ENCODE measurements at regions not wholly inside any gene's neighbourhood (a gene's known extent, or its start where the extent isn't known, plus 50 kb on each side); places are given as distances from the start of the nearest gene placed in this dataset.

GRCh38 chr12:125773033-125773640 is 707.9 kb downstream of the AACS start:
- intact Hi-C loops (cut with micrococcal nuclease): no loop called here
- Mint-ChIP-seq H3K27ac (no peak overlapping the region), H3K4me1 (ENCODE audit: low read depth) (no peaks in the 10 kb centered on the region), H3K27me3 (ENCODE audit: insufficient read depth) (no peaks in the 10 kb centered on the region), H3K9me3 (no peaks in the 10 kb centered on the region), H3K4me3 (no peak overlapping the region), H3K36me3 (ENCODE audit: low read depth) (no peaks in the 10 kb centered on the region)
- DNase-seq (ENCODE audit: low spot score): no peak

DNA sequence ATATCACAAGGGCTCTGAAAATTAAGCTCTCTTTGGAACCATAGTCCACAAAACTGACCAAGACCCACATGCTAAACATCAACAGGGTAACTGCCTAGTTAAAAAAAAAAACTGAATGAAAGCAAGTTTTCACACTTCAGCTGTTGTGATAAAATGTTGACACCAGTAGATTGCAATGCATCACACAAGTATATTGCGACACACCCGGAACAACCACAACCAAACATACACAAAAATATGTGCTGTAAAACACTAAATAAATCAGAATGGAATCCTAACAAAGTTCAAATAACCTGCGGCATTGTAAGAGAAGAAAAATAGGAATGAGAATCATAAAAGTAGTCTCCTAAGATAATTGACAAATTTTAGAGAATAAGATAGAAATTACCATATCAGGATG is 710.3 kb downstream of the AACS start:
- no peaks in the 10 kb centered on the region for H3K27me3 Mint-ChIP-seq (ENCODE audit: insufficient read depth)
- H3K36me3 Mint-ChIP-seq (ENCODE audit: low read depth): no peaks in the 10 kb centered on the region
- no peak overlapping the region for H3K27ac Mint-ChIP-seq
- H3K4me1 Mint-ChIP-seq (ENCODE audit: low read depth): no peaks in the 10 kb centered on the region
- H3K9me3 Mint-ChIP-seq: no peaks in the 10 kb centered on the region
- intact Hi-C loops (cut with micrococcal nuclease): no loop called here
- H3K4me3 Mint-ChIP-seq: no peak overlapping the region
- no peak for DNase-seq (ENCODE audit: low spot score)

- Mint-ChIP-seq H3K9me3 (no peaks in the 10 kb centered on the region), H3K27me3 (ENCODE audit: insufficient read depth) (no peaks in the 10 kb centered on the region), H3K4me1 (ENCODE audit: low read depth) (no peaks in the 10 kb centered on the region), H3K36me3 (ENCODE audit: low read depth) (no peaks in the 10 kb centered on the region), H3K27ac (no peak overlapping the region), H3K4me3 (no peak overlapping the region)
- intact Hi-C loops (cut with micrococcal nuclease): no loop called here
- DNase-seq (ENCODE audit: low spot score): no peak
Observed at GRCh38 chr12:125776212-125776611, 711.0 kb downstream of the AACS start.

DNA sequence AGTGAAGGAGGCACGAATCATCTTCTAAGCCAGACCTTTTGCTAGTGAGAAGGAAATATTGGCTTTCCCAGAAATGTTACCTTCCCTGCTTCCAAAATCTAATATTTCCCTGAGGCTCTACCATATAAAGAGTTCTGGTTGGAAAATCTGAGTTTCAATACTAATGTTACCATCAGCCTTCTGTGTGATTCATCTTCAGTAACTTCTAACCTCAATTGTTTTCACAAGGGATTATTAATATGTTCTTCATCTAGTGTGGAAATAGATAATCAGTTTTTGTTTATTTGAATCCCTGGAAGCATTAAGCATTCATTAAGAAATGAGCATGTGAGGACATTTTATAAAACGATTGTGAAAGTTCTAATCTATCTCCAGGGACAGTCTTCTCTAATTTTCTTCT is 720.9 kb downstream of the AACS start:
- Mint-ChIP-seq H3K27me3 (ENCODE audit: insufficient read depth) (no peaks in the 10 kb centered on the region), H3K9me3 (peaks cover 12% of the 10 kb centered on the region), H3K4me1 (ENCODE audit: low read depth) (no peaks in the 10 kb centered on the region), H3K36me3 (ENCODE audit: low read depth) (no peaks in the 10 kb centered on the region), H3K27ac (no peak overlapping the region), H3K4me3 (no peak overlapping the region)
- DNase-seq (ENCODE audit: low spot score): no peak
- intact Hi-C loops (cut with micrococcal nuclease): no loop called here

DNA sequence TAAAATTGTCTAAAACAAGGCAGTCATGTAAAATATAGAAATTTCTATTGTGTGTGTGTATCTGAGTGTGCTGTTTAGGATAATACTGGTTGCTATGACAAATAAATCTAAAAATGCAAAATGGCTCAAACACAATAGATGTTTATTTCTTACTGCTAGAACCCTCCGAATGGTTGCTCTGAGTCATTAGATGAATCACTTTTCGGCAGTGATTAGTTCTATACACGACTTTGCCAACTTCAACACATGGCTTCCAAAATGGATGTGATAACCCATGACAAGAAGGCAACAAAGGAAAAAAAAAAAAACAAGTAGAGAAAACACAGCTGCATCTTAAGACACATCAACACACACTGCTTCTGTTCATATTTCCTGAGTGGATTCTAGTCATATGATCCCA is 729.2 kb downstream of the AACS start:
- Mint-ChIP-seq H3K4me3 (no peak overlapping the region), H3K27me3 (ENCODE audit: insufficient read depth) (no peaks in the 10 kb centered on the region), H3K9me3 (peaks cover 14% of the 10 kb centered on the region), H3K4me1 (ENCODE audit: low read depth) (no peaks in the 10 kb centered on the region), H3K27ac (no peak overlapping the region), H3K36me3 (ENCODE audit: low read depth) (no peaks in the 10 kb centered on the region)
- DNase-seq (ENCODE audit: low spot score): no peak
- intact Hi-C loops (cut with micrococcal nuclease): no loop called here

GRCh38 chr12:125797421-125798175 is 732.4 kb downstream of the AACS start:
- no peak overlapping the region for H3K27ac Mint-ChIP-seq
- intact Hi-C loops (cut with micrococcal nuclease): no loop called here
- H3K27me3 Mint-ChIP-seq (ENCODE audit: insufficient read depth): no peaks in the 10 kb centered on the region
- no peaks in the 10 kb centered on the region for H3K4me1 Mint-ChIP-seq (ENCODE audit: low read depth)
- peaks cover 5% of the 10 kb centered on the region for H3K9me3 Mint-ChIP-seq
- H3K36me3 Mint-ChIP-seq (ENCODE audit: low read depth): no peaks in the 10 kb centered on the region
- H3K4me3 Mint-ChIP-seq: no peak overlapping the region
- DNase-seq (ENCODE audit: low spot score): no peak

DNA sequence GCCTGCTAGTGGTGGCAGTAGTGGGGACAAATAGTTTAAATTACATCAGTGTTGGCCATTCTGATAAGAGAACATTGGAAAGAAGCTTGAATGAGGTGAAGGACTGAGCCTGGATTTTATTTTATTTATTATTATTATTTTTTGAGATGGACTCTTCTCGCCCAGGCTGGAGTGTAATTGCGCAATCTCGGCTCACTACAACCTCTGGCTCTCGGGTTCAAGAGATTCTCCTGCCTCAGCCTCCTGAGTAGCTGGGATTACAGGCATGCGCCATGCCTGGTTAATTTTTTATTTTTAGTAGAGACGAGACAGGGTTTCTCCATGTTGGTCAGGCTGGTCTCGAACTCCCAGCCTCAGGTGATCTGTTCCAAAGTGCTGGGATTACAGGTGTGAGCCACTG is 739.4 kb downstream of the AACS start:
- Mint-ChIP-seq H3K36me3 (ENCODE audit: low read depth) (no peaks in the 10 kb centered on the region), H3K9me3 (peaks cover 5% of the 10 kb centered on the region), H3K4me1 (ENCODE audit: low read depth) (no peaks in the 10 kb centered on the region), H3K27ac (no peak overlapping the region), H3K27me3 (ENCODE audit: insufficient read depth) (no peaks in the 10 kb centered on the region), H3K4me3 (no peak overlapping the region)
- intact Hi-C loops (cut with micrococcal nuclease): no loop called here
- no peak for DNase-seq (ENCODE audit: low spot score)

DNA sequence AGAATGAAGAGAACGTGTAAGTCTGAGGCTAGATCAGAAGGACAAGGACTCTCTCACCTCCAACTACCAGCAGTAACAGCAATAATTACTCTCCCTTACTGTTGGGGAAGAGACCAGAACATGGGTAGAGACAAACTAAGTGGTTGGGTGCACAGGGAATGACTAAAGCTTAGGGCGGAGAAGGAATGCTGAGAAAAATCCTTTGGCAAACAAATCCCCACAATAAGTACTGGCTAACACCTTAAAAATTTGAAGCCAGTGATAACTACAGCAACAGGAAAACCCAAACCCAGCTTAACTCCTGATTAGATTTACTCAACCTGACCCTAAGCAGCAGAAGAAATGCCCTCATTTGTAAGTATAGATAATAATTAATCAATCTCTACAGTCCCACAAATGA is 759.0 kb downstream of the AACS start:
- H3K27me3 Mint-ChIP-seq (ENCODE audit: insufficient read depth): no peaks in the 10 kb centered on the region
- H3K4me3 Mint-ChIP-seq: no peak overlapping the region
- no peaks in the 10 kb centered on the region for H3K36me3 Mint-ChIP-seq (ENCODE audit: low read depth)
- intact Hi-C loops (cut with micrococcal nuclease): no loop called here
- H3K4me1 Mint-ChIP-seq (ENCODE audit: low read depth): no peaks in the 10 kb centered on the region
- H3K27ac Mint-ChIP-seq: no peak overlapping the region
- H3K9me3 Mint-ChIP-seq: peaks cover 4% of the 10 kb centered on the region
- no peak for DNase-seq (ENCODE audit: low spot score)

- peaks cover under 1% of the 10 kb centered on the region for H3K9me3 Mint-ChIP-seq
- no peaks in the 10 kb centered on the region for H3K27me3 Mint-ChIP-seq (ENCODE audit: insufficient read depth)
- H3K4me1 Mint-ChIP-seq (ENCODE audit: low read depth): no peaks in the 10 kb centered on the region
- no peaks in the 10 kb centered on the region for H3K36me3 Mint-ChIP-seq (ENCODE audit: low read depth)
- H3K4me3 Mint-ChIP-seq: no peak overlapping the region
- no peak overlapping the region for H3K27ac Mint-ChIP-seq
- no peak for DNase-seq (ENCODE audit: low spot score)
- intact Hi-C loops (cut with micrococcal nuclease): no loop called here
Observed at GRCh38 chr12:125835852-125836251, 770.6 kb downstream of the AACS start.

GRCh38 chr12:125836647-125837046 is 771.4 kb downstream of the AACS start:
- H3K4me1 Mint-ChIP-seq (ENCODE audit: low read depth): no peaks in the 10 kb centered on the region

DNA sequence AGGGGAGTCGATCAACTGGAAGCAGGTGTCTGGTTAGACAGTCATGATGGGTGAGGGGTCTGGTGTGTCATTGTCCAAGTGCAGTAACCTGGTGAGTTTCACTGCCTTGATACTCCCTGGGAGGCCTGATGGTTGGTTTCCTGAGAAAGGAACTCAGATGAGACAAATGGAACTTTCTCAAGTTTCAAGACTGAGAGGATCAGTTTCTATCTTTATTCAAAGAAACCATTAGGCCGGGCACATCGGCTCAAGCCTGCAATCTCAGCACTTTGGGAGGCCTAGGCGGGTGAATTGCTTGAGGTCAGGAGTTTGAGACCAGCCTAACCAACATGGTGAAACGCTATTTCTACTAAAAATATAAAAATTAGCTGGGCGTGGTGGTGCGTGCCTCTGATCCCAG is 776.1 kb downstream of the AACS start:
- H3K27ac Mint-ChIP-seq: no peak overlapping the region
- H3K27me3 Mint-ChIP-seq (ENCODE audit: insufficient read depth): no peaks in the 10 kb centered on the region
- intact Hi-C loops (cut with micrococcal nuclease): no loop called here

More at GRCh38 chr12:125836647-125837046, 771.4 kb downstream of the AACS start:
- no peak overlapping the region for H3K27ac Mint-ChIP-seq
- H3K27me3 Mint-ChIP-seq (ENCODE audit: insufficient read depth): no peaks in the 10 kb centered on the region
- H3K36me3 Mint-ChIP-seq (ENCODE audit: low read depth): no peaks in the 10 kb centered on the region
- intact Hi-C loops (cut with micrococcal nuclease): no loop called here
- H3K9me3 Mint-ChIP-seq: peaks cover 4% of the 10 kb centered on the region
- no peak for DNase-seq (ENCODE audit: low spot score)
- no peak overlapping the region for H3K4me3 Mint-ChIP-seq

GRCh38 chr12:125852116-125852515 is 786.9 kb downstream of the AACS start:
- Mint-ChIP-seq H3K27me3 (ENCODE audit: insufficient read depth) (no peaks in the 10 kb centered on the region), H3K4me3 (no peak overlapping the region), H3K27ac (no peak overlapping the region), H3K36me3 (ENCODE audit: low read depth) (no peaks in the 10 kb centered on the region), H3K9me3 (no peaks in the 10 kb centered on the region), H3K4me1 (ENCODE audit: low read depth) (no peaks in the 10 kb centered on the region)
- intact Hi-C loops (cut with micrococcal nuclease): no loop called here
- no peak for DNase-seq (ENCODE audit: low spot score)

More for the DNA sequence above, 776.1 kb downstream of the AACS start:
- Mint-ChIP-seq H3K9me3 (peaks cover 4% of the 10 kb centered on the region), H3K4me3 (no peak overlapping the region), H3K36me3 (ENCODE audit: low read depth) (no peaks in the 10 kb centered on the region), H3K4me1 (ENCODE audit: low read depth) (no peaks in the 10 kb centered on the region)
- DNase-seq (ENCODE audit: low spot score): no peak

DNA sequence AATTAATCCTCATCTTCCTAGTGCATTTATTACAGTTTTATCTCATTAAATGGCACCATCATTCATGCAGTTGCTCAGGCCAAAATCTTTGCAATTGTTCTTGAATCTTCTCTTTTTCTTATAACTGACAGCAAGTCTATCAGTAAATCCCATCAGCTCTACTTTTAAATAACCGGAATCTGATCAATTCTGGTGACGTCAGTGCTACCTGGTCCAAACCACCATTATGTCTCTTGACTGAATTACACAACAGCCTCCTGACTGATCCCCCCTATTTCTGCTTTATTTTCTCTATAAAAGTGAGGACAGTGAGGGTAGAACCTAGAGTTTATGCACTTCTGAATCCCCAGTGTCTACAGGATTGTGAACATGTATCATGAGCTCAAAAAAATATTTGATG is 787.4 kb downstream of the AACS start:
- intact Hi-C loops (cut with micrococcal nuclease): no loop called here
- no peak overlapping the region for H3K27ac Mint-ChIP-seq
- no peaks in the 10 kb centered on the region for H3K4me1 Mint-ChIP-seq (ENCODE audit: low read depth)
- no peaks in the 10 kb centered on the region for H3K36me3 Mint-ChIP-seq (ENCODE audit: low read depth)
- H3K9me3 Mint-ChIP-seq: no peaks in the 10 kb centered on the region
- H3K27me3 Mint-ChIP-seq (ENCODE audit: insufficient read depth): no peaks in the 10 kb centered on the region
- no peak overlapping the region for H3K4me3 Mint-ChIP-seq
- no peak for DNase-seq (ENCODE audit: low spot score)

DNA sequence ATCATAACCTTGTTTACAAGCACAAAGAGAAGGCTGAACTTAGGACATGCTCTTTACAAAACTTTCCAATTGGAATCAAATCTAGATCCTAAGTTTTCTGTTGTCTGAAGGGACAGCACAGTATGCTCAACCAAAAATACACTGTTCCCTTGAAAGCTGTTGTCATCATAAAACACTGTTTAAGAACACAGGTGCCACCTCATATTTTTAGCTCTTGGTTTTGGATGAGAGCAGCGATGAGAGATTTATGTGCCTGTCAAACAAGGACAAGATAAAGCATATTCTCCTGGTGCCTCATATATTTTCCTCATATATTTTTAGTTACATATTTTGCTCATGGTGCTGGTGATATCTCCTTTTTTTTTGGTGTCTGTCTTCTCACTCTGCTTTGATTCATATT is 788.4 kb downstream of the AACS start:
- Mint-ChIP-seq H3K4me1 (ENCODE audit: low read depth) (no peaks in the 10 kb centered on the region), H3K4me3 (no peak overlapping the region), H3K36me3 (ENCODE audit: low read depth) (no peaks in the 10 kb centered on the region), H3K9me3 (no peaks in the 10 kb centered on the region), H3K27me3 (ENCODE audit: insufficient read depth) (no peaks in the 10 kb centered on the region), H3K27ac (no peak overlapping the region)
- no peak for DNase-seq (ENCODE audit: low spot score)
- intact Hi-C loops (cut with micrococcal nuclease): no loop called here
